ENCODE measurements at regions not wholly inside any gene's neighbourhood (a gene's known extent, or its start where the extent isn't known, plus 50 kb on each side); places are given as distances from the start of the nearest gene placed in this dataset.

GRCh38 chr21:18006691-18007090 lies 187.5 kb upstream of the C21orf91 start (continued):
- TF ChIP-seq KLF13 (tag; IDR thresholded peaks at IDR 0.05; ENCODE audit: borderline replicate concordance, low read depth) (no peak), GATA2 (CRISPR knock-in tag; IDR thresholded peaks at IDR 0.05) (no peak), MTA1 (IDR thresholded peaks at IDR 0.05; ENCODE audit: borderline replicate concordance) (no peak), TAF9B (IDR thresholded peaks at IDR 0.05; ENCODE audit: partially characterized antibody) (no peak)

DNA sequence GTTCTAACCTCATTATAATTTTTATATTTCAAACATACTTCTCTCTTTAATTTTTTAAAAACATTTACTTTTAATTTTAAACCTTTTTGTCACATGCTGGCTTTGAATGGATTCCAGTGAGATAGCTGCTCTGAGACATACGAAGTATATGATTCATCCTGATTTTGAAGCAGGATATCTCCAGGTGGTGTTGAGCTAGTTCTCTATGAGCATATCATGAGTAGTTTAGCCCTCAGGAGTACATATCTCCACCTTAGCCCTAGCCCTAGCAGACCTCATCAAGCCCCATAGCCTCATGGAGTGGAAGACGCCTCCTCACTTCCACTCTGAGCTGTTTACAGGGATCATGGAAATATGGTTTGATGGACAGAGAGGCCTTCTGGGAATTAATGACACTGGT lies 183.2 kb upstream of the C21orf91 start:
- WGBS (ENCODE audit: insufficient coverage, low coverage, missing lambda C conversion rate) = 4% methylated on average over 2 of the region's 2 CpGs
- DNase-seq (ENCODE audit: extremely low read depth in 1 of 4, low spot score in 3 of 4) (no peak), ATAC-seq (no peak), FAIRE-seq (no peak)
- Histone ChIP-seq H3K4me2 (ENCODE audit: insufficient read depth, low read length) (no peak overlapping the region), H4K20me1 (replicated peaks; ENCODE audit: control insufficient read depth, insufficient read depth, low read length) (no peaks in the 10 kb centered on the region), H3K79me2 (ENCODE audit: control insufficient read depth, insufficient read depth, low read length) (no peaks in the 10 kb centered on the region), H3K4me1 (replicated peaks in 1 of 2; ENCODE audit: control insufficient read depth in 2 of 2, insufficient read depth in 2 of 2, low read length in 2 of 2) (no peaks in the 10 kb centered on the region), H3K9me1 (ENCODE audit: control insufficient read depth, insufficient read depth, low read length) (no peaks in the 10 kb centered on the region), H3K9me3 (replicated peaks; ENCODE audit: control insufficient read depth, insufficient read depth, low read depth, low read length) (0 out of 2 replicates have a peak, but pooled peaks cover 2% of the 10 kb centered on the region), H3K4me3 (no peak overlapping the region), H3K9ac (ENCODE audit: insufficient read depth in 1 of 2, low read depth in 2 of 2, low read length in 2 of 2) (no peak overlapping the region), H3K36me3 (ENCODE audit: control insufficient read depth, insufficient read depth, low read length) (no peaks in the 10 kb centered on the region), H3K27ac (ENCODE audit: extremely low read depth, low read depth, low read length) (no peak overlapping the region), H2AFZ (ENCODE audit: low read depth, low read length) (no peak overlapping the region), H3K27me3 (ENCODE audit: control insufficient read depth in 2 of 2, insufficient read depth in 2 of 2, low read length in 2 of 2) (no peaks in the 10 kb centered on the region)
- intact Hi-C loops (cut with micrococcal nuclease) (no loop called here), in situ Hi-C loops (cut with MboI) (no loop called here)
- ChIA-PET CTCF (ENCODE audit: low intra/inter-chr PET ratio) (no interaction called here), POLR2A (no interaction called here)
- BruUV-seq (replicated peaks) = no TSS peak
- TF ChIP-seq NR4A1 (CRISPR knock-in tag; IDR thresholded peaks at IDR 0.05) (no peak), NR4A1 (tag; IDR thresholded peaks at IDR 0.05) (no peak), NR0B1 (IDR thresholded peaks at IDR 0.05; ENCODE audit: partially characterized antibody) (no peak), POLR3A (IDR thresholded peaks at IDR 0.05; ENCODE audit: borderline replicate concordance, extremely low read depth, insufficient read depth, insufficient read length) (no peak), KHSRP (IDR thresholded peaks at IDR 0.05) (no peak), MAZ (CRISPR knock-in tag; conservative IDR thresholded peaks at IDR 0.05 in 1 of 2, IDR thresholded peaks at IDR 0.05 in 1 of 2) (no peak), IFI16 (CRISPR knock-in tag; IDR thresholded peaks at IDR 0.05) (no peak), SMAD2 (IDR thresholded peaks at IDR 0.05; ENCODE audit: low read depth, low read length) (no peak), POLR2AphosphoS5 (IDR thresholded peaks at IDR 0.05; ENCODE audit: control insufficient read depth, insufficient read depth, low read depth, low read length) (no peak), ZNF518B (CRISPR knock-in tag; IDR thresholded peaks at IDR 0.05) (no peak), TBL1XR1 (IDR thresholded peaks at IDR 0.05; ENCODE audit: low read length in 2 of 2) (no peak), RBM39 (optimal IDR thresholded peaks at IDR 0.05; ENCODE audit: low read depth, low read length) (no peak), HNRNPH1 (optimal IDR thresholded peaks at IDR 0.05; ENCODE audit: low read depth, low read length) (no peak), ZNF77 (CRISPR knock-in tag; IDR thresholded peaks at IDR 0.05) (no peak), BRD9 (IDR thresholded peaks at IDR 0.05; ENCODE audit: low read depth, partially characterized antibody) (no peak)
